ENCODE measurements at regions not wholly inside any gene's neighbourhood (a gene's known extent, or its start where the extent isn't known, plus 50 kb on each side); places are given as distances from the start of the nearest gene placed in this dataset.

- Histone ChIP-seq H4K5ac (ENCODE audit: insufficient read length, low read depth, low read length) (no peak overlapping the region), H3K4ac (ENCODE audit: low read depth, low read length) (no peak overlapping the region), H3K79me1 (ENCODE audit: insufficient read depth, low read depth, low read length, poor library complexity, severe bottlenecking) (no peaks in the 10 kb centered on the region), H4K91ac (ENCODE audit: insufficient read length, low read depth, low read length) (no peak overlapping the region), H4K20me1 (ENCODE audit: control insufficient read depth, insufficient read depth, insufficient read length) (no peaks in the 10 kb centered on the region), H3K18ac (ENCODE audit: insufficient read length, low read depth, low read length) (no peak overlapping the region), H4K8ac (replicated peaks; ENCODE audit: insufficient read length, low read depth, low read length) (no peak overlapping the region), H3K4me2 (ENCODE audit: insufficient read depth, insufficient read length, low read length) (no peak overlapping the region), H3K79me2 (ENCODE audit: insufficient read depth, low read length) (no peaks in the 10 kb centered on the region), H2BK15ac (ENCODE audit: low read depth, low read length) (no peak overlapping the region), H3K23me2 (ENCODE audit: insufficient read length, low read depth, low read length, poor library complexity, severe bottlenecking) (no peaks in the 10 kb centered on the region), H2BK12ac (ENCODE audit: insufficient read length, low read depth, low read length) (no peak overlapping the region), H2AFZ (ENCODE audit: low read length) (no peak overlapping the region), H3K4me1 (ENCODE audit: insufficient read depth, low read length) (peaks cover 15% of the 10 kb centered on the region; the same call in 1 of the 2 replicates), H3K9me3 (ENCODE audit: control insufficient read depth, low read depth, low read length) (no peaks in the 10 kb centered on the region), H3K14ac (ENCODE audit: insufficient read depth, low read length) (no peak overlapping the region), H3K27ac (ENCODE audit: insufficient read length, low read depth, low read length) (no peak overlapping the region), H3T11ph (ENCODE audit: low read length) (no peak overlapping the region), H2BK20ac (ENCODE audit: low read depth, low read length, poor library complexity, severe bottlenecking) (no peak overlapping the region), H2AK5ac (ENCODE audit: insufficient read length, low read length) (no peak overlapping the region), H3K56ac (ENCODE audit: insufficient read length, low read depth, low read length) (no peak overlapping the region), H3K23ac (ENCODE audit: insufficient read length, low read depth, low read length) (no peak overlapping the region), H2BK5ac (ENCODE audit: insufficient read length, low read length) (no peak overlapping the region), H2BK120ac (ENCODE audit: low read depth, low read length, poor library complexity, severe bottlenecking) (no peak overlapping the region), H3K27me3 (ENCODE audit: insufficient read depth, low read length) (no peaks in the 10 kb centered on the region), H3K9ac (ENCODE audit: extremely low read depth, insufficient read length, low read length) (no peak overlapping the region)
- no CpG with 5 or more reads among the region's 3 CpGs for WGBS (ENCODE audit: extremely low coverage, insufficient read length, low lambda C conversion rate)
- TF ChIP-seq CTCF (conservative IDR thresholded peaks at IDR 0.05) = no peak
- Mint-ChIP-seq H3K4me1 (peaks cover 44 to 45% of the 10 kb centered on the region in 2 experiments), H3K9me3 (no peaks in the 10 kb centered on the region), H3K27ac (no peak overlapping the region), H3K27me3 (ENCODE audit: low read depth) (no peaks in the 10 kb centered on the region), H3K36me3 (ENCODE audit: insufficient read depth in 1 of 3, low read depth in 3 of 3) (peaks cover 0 to 4% (median 0%) of the 10 kb centered on the region in 3 experiments; a peak in 2 of 7 replicates), H3K4me3 (no peak overlapping the region)
- no peak for DNase-seq
Measured at GRCh38 chr13:99698816-99699099, 197.5 kb downstream of the TM9SF2 start.

Measured in H9 (cell line).